ENCODE measurements at regions not wholly inside any gene's neighbourhood (a gene's known extent, or its start where the extent isn't known, plus 50 kb on each side); places are given as distances from the start of the nearest gene placed in this dataset.

DNA sequence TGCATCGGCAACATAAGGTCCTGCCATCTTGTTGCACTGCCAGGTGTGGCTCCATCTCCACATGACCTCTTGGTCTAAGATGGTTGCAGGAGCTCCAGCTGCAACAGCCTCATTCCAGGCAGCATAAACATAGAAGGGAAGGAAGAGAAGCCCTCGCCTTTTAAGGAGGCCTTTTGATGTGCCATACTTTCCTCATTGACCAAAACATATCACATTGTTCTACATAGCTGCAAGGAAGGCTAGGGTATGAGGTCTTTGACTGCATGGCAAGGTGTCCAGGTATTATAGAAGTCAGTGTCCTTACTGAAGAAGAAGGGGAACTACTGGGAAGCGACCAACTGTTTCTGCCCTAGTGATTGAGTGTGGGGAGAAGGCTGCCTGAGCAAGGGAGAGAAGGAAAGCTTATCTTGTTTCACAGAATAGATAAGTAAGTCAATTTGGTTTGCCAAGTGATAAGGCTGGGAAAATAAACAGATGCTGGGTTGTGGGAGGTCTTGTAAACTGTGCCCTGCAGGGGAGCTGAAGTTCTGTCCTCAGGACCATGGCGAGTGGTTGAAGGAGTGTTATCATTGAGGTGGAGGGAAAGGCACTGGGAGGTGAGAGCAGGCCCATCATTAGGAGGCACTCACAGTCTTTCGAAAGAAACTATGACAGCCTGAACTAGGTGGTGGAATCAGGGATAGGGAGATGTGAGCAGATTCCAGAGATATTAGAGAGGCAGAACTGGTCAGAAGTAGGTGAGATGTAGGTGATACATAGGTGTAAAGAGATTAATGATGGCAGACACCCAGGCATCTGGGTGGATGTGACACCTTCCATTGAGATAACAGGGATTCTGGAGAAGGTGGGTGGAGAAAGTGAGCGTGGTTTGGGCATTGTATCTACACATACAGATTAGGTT, 93.8 kb upstream of the IGF1R start:
- no peak for DNase-seq (ENCODE audit: low read depth in 2 of 2)

DNA sequence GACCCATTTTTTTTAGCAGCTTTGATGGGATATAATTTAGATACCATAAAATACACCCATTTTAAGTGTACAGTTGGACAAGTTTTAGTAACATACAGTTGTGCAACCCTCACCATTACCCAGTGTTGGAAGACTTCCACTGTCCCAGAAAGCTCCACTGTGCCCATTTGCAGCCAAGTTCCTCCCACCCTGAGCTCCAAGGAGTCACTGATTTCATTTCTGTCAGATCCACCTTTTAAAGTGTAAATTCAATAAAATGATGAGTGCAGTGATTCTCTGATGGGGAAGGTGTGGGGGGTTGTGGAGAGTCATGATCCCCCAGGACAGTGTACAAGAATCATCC, 93.2 kb upstream of the IGF1R start:
- DNase-seq (ENCODE audit: low read depth in 2 of 2): no peak

DNA sequence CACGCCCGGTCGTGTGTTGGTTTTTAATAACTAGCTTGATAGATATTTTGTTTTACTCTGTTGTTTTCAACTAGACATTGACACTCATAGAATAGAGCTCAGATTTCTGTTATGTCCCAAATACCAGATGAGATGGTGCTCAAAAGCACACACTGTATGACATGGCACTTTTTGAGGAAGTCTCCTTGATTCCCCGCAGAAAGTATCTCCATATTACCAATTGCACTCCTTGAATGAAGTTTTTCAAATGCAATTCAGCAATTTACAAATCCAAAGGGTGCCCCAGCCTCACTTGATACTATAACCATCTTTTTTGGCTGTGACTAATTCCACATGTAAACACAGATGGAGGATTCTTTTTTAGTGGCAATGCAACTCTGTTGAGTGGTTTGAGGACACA, 92.0 kb upstream of the IGF1R start:
- no peak for DNase-seq (ENCODE audit: low read depth in 2 of 2)

DNA sequence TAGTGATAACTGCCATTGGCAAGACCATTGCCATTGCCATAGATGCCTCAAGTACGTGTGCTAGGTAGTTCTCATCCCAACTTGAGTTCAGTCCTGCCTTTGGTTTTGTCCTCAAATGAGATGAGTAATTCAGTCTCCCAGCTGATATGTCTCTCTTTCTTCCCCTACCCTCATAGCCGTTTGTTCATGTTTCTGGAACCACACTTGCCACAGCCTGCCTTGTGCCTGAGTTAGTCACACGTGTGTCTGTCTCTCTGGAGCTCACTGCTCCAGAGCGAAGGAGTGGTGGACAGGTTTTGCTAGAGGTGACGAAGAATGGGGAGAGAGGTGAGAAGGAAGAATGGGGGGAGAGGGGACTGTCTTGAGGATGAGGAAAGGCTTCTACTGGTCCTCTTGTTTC, 88.0 kb upstream of the IGF1R start:
- DNase-seq (ENCODE audit: low read depth in 2 of 2): no peak

DNA sequence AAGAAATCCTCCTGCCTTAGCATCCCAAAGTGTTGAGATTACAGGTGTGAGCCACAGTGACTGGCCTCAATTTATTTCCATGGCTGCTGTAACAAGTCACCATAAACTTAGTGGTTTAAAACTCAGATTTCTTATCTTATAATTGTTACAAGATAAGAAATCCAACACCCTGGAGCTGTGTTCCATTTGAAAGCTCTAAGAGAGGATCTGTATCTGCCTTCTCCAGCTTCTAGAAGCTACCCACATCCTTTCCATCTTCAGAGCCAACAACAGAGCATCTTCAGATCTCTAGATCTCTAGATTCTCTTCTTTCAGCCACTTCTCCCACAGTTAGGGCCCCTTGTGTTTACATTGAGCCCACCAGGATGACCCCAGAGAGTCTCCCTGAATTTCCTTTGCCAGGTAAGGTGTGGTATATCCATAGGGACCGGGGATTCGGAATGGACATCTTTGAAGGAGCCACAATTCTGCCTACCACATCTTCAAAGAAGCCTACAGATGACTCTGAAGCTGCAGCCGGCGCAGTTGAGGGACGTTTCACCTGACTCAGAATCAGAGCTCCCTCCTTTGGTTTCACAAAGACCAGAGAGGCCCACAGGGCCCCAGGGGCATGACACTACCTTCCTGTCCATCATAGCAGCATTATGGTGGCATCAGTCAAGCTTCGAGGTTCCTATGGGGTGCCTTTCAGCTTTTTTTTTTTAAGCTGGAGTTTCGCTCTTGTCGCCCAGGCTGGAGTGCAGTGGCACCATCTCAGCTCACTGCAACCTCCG, 87.0 kb upstream of the IGF1R start:
- no peak for DNase-seq (ENCODE audit: low read depth in 2 of 2)

DNA sequence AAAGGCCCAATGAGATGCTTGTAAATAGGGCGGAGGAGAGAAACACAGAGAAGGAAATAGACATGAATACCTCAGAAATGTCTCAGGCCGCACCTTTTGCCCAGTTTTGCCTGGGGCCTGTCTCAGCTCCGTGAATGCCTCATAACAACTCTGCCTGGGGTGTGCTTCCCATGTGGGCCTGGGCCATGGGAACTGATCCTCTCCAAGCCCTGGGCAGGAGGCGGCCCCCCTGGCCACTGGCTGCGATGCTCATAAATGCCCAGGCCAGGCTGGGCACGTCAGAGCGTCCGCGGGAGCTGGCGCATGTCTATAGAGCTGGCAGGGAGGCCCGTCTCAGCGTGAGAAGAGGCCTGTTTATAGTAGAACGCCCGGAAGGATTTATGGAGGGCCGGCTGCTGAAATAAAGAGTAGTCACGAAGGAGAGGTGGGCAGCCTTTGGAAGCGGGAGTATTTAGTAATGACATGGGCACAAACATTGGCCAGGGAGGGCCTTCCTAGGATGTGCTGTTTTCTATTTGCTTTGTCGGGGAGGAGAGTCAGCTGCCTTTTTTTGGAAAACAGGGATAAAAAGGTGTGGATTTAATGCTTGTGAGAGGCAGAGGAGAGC, 85.9 kb upstream of the IGF1R start:
- DNase-seq (ENCODE audit: low read depth in 2 of 2): no peak

DNA sequence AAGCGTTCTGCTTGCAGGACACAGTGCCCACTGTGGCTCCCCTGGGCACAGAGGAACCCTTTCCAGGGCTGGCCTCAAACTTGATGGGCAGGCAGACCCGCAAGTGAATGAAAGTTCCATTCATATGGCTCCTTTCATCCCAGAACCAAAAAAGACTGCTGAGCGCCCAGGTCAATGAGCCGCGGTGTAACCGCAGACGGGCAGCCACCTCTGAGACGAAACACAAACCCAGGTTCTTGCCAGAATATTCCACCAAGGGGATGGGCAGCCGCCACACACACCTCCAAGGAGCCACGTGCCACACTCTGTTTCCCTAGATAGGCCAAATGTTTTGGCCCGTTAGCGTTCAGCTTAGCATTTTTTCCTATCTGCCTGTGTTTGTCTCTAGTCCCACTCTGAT, 82.8 kb upstream of the IGF1R start:
- DNase-seq (ENCODE audit: low read depth in 2 of 2): no peak

DNA sequence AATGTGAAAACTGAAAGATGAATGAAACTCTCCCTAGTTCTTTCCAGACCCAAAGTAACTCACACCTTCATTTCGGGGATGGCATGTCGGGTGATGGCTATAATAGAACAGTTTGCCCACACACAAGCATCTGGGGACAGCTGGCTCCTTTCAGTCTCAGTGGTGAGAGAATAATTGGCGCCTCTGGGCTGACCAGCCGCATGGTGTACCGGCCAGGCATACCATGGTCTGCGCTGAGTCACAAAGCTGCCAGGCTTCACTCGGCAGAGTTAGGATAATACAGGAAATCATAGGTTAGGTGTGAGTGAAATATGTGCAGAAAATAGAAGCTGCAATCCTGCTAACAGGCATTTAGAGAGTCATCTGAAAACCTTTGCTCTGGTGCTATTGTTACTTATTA, 80.4 kb upstream of the IGF1R start:
- no peak for DNase-seq (ENCODE audit: low read depth in 2 of 2)

DNA sequence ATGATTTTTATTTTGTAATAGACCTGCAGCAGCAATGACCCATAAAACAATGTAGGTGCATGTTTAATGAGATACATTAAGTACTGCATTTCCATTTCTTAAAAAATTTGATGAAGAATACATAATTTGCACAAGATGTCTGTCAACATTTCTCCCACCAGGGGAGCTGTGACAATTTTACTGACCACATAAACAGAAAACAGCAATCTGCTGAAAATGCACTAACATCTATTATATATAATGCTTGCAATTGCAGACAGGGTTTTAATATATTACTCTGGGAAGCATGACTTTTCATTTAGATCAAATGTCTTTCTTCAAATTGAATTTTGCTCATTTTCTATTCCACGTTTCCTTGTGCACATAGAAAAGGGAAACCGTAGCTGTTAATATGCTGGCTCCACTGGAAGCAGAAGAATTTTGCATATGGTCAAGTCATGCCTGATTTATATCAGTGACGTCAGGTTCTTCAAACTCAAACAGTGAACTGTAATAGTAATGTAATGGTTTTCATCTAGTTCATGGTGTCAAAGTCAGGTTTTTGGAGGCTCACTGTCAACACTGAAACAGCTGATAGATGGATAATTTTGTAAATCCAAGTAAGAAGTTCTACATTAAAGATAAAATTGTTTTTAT, 79.8 kb upstream of the IGF1R start:
- no peak for DNase-seq (ENCODE audit: low read depth in 2 of 2)

DNA sequence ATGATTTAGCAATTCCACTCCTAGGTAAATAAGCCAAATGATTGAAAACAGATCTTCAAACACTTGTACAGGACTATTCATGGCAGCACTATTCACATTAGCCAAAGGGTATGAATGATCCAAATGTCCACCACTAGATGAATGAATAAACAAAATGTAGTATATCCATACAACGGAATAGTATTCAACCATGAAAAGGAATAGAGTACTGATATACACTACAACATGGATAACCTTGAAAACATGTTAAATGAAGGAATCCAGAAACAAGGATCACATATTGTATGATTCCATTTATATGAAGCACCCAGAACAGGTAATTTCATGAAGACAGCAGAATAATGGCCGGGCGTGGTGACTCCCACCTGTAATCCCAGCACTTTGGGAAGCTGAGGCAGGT, 78.2 kb upstream of the IGF1R start:
- no peak for DNase-seq (ENCODE audit: low read depth in 2 of 2)

DNA sequence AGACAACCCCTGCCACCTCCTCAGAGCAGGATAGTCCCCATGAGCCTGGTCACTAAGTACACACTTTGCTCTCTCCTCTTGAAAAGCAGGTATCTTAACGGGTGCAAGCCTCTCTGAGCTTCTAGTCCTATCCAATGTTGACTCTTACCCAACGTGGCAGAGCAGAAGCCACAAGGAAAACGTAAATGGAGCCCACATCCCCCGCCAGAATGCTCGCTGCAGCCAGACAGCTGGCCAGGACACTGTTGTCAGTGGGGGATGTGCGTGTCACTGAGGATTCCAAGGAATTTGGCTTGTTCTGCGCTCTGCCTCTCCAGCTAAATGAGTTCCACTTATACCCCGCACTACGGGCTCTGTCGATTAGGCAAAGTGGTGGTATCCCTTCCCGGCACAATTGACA, 67.8 kb upstream of the IGF1R start:
- no peak for DNase-seq (ENCODE audit: low read depth in 2 of 2)

DNA sequence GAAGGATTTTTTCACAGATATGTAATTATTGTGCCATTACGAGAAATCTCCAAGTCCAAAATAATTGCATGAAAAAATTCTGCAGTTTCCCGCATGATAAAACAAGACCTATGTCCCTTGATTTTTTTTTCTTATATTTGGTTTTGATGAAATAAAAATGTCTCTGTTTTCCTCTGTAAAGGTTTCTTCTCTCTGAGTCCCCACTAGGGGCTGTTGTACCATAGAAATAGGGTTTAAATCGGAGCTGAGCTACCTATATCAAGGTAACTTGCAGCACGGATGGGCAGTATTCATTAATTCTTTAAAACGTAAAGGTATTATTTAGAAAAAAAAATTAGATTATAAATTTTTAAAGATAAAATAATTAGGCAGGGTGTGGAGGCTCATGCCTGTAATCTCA, 66.6 kb upstream of the IGF1R start:
- DNase-seq (ENCODE audit: low read depth in 2 of 2): no peak

DNA sequence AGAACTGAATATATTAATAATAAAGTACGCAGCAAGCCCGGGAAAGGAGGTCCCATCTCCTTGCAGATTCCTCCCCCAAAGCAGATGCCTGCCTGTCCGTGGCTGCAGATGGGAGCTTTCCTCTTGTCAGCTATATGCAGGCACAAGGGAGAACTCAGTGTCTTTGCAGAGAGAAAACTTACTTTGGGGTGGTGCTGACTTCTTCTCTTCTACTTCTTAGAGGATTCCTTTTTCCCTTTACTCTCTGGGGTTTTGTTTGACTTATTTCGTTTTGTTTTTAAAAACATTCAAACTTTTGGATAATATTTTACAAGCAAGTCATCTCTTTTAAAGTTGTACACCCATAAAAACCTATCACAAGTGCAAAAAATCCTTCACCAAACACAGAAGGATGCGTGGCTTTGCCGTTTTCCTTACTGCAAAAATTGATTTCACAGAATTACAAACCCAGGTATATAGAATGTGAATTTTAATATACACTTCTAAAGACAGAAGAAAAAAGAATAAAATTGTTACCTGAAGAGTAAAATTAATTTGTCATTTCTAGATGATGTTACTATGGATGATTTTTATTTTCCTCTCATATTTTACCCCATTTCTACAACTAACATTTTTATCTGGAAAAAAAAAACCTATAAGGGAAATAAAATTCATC, 65.3 kb upstream of the IGF1R start:
- DNase-seq (ENCODE audit: low read depth in 2 of 2): no peak

DNA sequence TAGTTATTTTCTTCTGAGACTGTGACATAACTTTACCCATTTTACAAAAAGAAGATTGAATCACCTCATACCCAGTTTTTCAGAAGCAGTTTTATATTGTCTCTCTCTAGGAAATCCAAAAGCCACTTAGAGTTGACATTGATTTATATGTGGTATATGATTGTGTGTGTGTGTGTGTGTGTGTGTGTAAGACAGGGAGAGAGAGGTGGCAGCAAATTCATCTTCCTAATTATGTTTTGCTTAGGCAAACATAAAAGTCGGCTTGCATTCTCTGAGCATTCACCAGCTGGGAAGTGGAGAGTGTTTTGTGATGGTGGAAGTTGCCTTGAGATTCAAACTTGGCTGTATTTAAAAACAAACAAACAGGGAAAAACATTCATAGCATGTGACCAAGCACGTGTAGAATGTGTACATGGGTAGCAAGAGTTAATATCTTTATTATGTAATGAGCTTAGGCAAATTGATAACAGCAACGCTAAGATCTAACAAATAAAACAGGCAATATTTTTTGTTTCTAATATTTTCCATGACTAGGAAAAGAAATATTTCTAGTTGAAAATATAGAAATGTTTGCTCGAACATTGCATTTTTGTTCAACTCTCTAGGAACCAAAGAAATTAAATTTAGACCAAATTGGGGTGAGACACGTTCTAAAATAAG, 64.4 kb upstream of the IGF1R start:
- DNase-seq (ENCODE audit: low read depth in 2 of 2): no peak

DNA sequence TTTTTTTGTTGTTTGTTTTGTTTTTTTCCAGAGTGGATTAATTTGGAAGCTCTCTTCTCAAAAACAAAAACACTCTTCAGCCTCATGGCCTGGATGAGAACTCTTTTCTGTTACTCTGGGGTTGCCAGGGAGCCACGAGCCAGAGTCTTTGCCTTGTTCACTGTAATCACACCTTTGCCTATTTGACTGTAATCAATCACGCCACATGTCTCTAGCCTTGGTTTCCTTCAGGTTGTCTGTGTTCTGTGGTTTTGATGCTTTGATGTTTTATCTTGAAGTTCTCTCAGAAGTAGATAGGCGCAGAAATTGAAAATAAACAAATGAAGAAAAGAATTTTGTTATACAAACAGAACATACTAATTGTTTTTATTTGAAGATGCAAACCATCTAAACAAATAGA, 62.3 kb upstream of the IGF1R start:
- no peak for DNase-seq (ENCODE audit: low read depth in 2 of 2)

DNA sequence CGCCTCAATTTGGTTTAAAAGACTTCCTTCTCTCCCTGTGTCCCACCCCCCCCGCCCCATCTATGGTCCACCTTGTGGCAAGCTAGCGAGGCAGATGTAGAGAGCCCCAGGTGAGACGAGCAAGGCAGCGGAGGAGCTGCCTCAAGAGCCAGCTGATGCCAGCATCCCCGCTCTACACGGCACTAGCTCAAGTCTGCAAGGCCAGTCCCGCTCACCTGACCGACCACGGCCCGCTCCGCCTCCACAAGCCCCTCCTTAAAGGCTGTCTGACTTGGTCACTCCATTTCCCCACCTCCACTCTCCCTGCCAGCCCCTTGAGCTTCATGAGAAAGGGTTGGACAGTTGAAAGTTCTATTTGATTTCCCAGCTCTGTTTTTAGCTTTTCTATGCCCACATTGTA, 56.2 kb upstream of the IGF1R start:
- no peak for DNase-seq (ENCODE audit: low read depth in 2 of 2)

DNA sequence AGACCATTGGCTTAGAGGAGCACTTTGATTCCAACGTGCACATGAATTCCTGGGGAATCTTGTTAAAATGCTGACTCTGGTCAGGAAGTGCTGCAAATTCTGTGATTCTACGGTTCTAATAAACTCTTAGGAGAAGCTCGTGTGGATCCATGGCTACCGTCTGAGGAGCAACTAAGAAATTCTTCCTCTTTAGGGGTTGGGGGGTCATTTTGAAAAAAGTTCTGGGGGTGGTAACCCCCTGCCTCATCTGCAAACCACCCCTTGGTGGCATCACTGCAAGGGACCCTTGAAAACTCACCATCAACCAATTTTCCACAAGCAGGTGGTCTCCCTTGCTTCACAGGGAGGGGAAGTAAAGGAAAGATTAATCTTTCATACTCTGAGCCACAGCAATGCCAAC, 52.2 kb upstream of the IGF1R start:
- DNase-seq (ENCODE audit: low read depth in 2 of 2): no peak

DNA sequence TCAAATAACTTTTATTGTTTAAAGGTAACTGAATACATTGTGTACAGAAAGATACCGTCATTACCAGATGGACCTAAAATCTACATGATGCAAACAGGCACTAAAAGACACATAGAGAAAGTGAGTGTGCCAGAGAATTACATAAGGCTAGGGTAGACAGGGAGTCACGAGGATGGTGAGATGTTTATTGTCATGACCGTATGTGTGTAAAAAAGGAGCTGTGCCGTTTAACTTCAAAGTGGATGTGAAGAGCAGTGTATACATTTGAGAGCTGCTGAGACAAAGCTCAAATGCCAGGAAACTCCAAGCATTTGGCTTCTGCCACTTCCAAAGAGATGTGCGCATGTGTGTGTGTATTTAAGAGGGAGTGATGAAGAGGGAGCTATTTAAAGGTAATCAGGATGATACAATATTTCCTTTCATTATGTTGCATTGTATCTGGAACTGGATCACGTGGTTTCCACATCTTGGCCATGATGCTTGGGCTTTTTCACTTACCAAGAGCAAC, 51.4 kb upstream of the IGF1R start:
- no peak for DNase-seq (ENCODE audit: low read depth in 2 of 2)

DNA sequence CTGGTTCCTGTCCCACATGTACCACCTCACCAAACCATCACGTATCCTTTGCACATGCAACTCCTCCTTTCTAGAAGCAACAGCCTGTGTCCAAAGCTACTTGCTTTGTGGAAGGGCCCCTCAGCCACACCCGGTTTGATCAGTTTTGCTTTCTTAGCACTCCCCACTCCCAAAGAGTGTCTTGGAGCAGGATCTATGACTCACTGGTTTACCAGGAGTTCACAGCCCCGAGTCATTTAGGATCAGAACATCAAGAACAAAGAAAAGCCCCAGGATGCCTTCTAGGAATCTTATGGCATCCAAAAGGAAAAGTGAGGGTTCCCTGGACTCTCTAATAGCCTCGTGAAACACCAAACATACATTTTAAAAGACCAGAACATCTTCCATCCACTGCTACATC, 50.7 kb upstream of the IGF1R start:
- DNase-seq (ENCODE audit: low read depth in 2 of 2): no peak
